Activated gamma-delta T cell treated with Interleukin-2 at 50 U/mL for 16 hours (primary cell): ENCODE measurements at regions not wholly inside any gene's neighbourhood (a gene's known extent, or its start where the extent isn't known, plus 50 kb on each side); places are given as distances from the start of the nearest gene placed in this dataset.
"Not testable (repeated sequence)": the region's sequence is repeated elsewhere in the genome, so short reads cannot be mapped to it uniquely, and the experiment has no call there.

Source experiments
- DNase-seq: peaks from one replicate; pipeline ENCODE4 v3.0.0-alpha.2; 2020

GRCh38 chr16:26510924-26511323 lies 555.8 kb upstream of the C16orf82 start:
- DNase-seq = no peak

GRCh38 chr16:26511463-26511862 lies 555.3 kb upstream of the C16orf82 start:
- DNase-seq = no peak

GRCh38 chr16:26521626-26522025 lies 545.1 kb upstream of the C16orf82 start:
- no peak for DNase-seq

DNA sequence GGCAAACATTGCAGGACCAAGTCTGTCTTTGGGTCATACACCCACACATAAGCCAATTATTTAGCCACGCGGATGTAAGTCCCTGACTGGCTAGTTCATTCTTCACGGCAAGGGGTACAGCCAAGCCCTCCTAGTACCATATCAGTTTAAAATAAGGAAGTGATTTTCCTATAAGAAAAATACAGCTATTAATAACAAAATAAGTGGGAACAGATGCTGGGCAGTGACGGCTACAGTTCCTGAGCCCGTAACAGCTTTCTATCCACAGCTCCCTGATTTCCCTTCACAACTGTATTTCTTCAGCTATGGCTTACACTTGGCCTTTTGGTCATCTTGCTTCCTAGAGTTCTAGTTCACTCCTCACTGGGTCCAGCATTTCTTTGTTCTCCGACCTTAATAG lies 542.4 kb upstream of the C16orf82 start:
- DNase-seq = no peak

- no peak for DNase-seq
Observed at GRCh38 chr16:26524846-26525245, 541.9 kb upstream of the C16orf82 start.

- DNase-seq = no peak
Observed at GRCh38 chr16:26525856-26526255, 540.9 kb upstream of the C16orf82 start.

- DNase-seq = no peak
Observed at GRCh38 chr16:26526633-26527032, 540.1 kb upstream of the C16orf82 start.

GRCh38 chr16:26530584-26531289 lies 536.0 kb upstream of the C16orf82 start:
- no peak for DNase-seq

GRCh38 chr16:26531290-26531730 lies 535.4 kb upstream of the C16orf82 start:
- DNase-seq = no peak

DNA sequence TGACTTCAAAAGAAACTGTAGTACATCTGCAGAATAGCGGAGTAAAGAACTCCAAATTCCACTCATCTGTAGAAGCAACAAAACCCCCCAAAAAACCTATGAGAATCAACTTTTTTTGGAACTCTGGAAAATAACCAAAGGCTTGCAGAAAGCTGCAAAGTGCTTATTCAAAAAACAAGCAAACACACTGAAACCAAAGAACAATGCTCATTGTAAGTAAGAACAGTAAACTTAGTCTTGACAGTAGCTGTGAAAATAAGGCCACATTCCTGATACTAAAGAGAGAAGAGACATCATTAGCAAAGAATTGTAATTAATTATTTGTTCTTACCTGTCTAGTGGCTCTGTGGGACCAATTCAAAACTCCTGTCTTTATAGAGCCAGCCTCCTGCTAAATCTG lies 534.3 kb upstream of the C16orf82 start:
- DNase-seq = no peak

GRCh38 chr16:26542198-26542597 lies 524.5 kb upstream of the C16orf82 start:
- DNase-seq = no peak

DNA sequence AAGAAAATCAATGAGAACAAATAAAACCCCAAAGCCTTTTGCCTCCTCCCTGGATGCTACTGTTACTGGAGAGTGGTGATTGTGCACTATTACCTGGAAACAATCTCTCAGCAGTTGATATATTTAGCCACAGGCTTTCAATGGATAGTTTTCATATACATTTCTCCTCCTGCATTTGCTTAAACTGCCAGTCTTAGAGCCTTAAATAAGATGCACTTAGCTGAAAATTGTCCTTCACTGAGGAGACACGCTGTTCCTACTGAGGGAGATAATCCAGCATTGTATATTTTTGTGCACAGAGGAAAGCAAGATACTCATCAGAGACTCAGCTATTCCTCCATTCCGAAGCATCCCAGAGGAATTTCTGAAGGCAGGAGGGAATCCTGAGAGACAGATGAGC lies 520.2 kb upstream of the C16orf82 start:
- DNase-seq = no peak

DNA sequence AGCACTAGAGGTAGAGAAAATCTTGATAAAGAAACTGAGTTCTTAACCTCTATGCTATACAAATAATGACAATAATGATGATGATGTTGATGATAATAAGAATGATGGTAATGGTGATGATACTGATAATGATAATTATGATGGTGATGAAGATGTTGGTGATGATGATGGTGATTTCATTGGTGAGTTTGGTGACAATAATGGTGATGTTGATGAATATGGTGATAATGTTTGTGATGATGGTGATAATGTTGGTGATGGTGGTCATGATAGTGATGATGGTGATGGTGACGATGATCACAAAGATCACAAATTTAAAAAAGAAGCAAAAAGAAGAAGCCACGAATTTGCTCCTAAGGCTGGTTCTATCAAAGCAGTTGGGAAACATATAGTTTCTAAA lies 519.0 kb upstream of the C16orf82 start:
- DNase-seq = no peak

DNA sequence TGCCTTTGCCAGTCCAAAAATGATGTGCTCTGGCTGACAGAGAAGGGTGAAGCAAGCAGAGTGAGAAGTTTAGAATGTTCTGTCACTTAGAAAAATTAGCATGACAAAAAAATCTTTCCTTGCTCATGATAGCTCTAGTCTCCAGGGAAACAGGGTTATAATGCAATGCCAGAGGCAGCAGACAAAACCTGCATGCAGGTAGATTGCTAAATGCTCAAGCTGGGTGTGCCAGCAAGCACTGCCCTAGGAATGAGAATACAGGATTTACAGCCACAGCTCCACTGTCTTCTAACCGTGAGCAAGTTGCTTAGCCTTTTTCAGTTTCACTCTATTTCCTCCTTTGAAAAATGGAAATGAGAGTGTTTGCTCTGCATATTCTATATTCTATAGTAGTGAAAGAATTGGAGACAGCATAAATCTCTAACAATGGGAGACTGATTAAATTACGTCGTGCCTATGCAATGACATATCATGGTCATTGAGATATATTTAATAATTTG lies 516.6 kb upstream of the C16orf82 start:
- no peak for DNase-seq

DNA sequence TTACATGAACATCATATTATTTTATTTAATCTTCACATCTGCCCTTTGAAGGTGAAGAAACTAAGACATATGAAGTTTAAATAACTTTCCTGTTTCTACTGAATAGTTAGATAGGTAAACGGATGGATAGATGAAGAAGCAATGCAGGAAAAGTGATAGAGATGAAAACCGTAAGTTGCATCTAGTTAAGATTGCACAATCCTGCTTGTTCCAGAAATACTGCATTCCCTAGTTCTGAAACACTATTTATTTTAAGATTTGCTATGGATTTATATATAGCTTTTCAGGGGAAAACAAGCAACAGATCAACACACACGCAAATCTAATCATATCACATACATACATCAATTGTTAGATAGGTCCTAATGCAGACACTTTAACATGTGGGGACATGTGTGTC lies 512.7 kb upstream of the C16orf82 start:
- no peak for DNase-seq

- no peak for DNase-seq
Observed at GRCh38 chr16:26561303-26561702, 505.4 kb upstream of the C16orf82 start.

DNA sequence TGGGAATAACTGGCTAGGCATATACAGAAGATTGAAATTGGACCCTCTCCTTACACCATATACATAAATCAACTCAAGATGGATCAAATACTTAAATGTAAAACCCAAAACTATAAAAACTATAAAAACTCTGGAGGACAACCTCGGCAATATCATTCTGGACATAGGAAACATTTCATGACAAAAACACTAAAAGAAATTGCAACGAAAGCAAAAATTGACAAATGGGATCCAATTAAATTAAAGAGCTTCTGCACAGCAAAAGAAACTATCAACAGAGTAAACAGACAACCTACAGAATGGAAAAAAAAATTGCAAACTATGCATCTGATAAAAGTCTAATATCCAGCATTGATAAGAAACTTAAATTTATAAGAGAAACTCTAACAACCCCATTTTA lies 503.7 kb upstream of the C16orf82 start:
- no peak for DNase-seq

- DNase-seq = no peak
Observed at GRCh38 chr16:26567356-26567755, 499.4 kb upstream of the C16orf82 start.

DNA sequence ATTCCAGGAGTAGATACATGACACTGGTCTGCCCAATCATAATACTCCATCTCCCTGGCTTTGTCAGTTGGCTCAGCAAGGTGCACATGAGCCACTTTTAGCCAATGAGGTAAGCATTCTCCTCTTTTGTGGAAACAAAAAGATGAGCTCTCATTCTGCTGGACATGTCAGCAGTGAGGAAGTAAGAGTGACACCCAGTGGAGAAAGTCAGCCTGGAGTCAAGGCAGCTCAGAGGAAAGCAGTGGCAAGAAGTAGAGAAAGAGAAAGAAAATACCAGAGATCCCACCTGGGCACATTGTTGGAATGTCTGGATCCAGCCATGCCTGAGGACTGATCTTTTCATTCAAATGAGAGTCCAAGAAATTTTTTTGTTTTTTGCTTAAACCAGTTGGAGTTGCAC lies 496.9 kb upstream of the C16orf82 start:
- no peak for DNase-seq

GRCh38 chr16:26578748-26579147 lies 488.0 kb upstream of the C16orf82 start:
- DNase-seq = no peak

DNA sequence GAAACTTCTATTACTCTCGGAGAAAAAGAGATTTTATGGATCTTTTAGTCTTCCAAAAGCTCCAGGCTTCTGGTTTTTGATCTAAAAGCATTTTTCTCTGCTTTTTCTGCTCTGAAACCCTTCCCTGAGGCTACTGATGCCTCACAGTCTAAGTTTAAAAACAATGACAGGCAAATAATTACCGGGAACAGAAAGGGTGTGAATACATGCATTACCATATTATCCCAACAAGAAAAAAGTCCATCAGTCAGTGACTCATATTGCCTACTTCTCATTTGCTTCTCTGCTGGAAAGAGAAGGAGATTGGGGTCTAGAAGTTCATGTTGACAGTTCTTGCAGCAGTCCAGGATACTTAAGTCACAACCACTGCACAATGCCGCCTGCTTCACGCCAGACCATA lies 482.9 kb upstream of the C16orf82 start:
- no peak for DNase-seq

DNA sequence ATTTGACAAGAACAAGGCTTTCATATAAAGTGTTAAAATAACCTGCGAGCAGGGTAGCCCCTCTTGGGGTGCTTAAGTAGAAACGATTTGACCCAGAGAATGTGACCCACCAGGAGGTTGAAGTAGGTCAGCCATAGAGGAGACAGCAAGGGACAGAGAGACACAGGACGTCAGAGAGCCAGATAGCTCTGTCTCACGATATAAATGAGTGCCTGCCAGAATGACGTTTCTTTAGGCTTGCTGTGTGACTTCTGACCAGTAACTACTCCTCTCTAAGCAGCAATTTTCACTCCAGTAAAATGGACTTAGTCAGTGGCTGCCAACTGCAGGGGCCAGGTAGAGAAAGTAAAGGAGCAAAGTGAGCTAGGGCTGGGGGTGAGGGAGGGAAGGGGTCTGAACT lies 473.0 kb upstream of the C16orf82 start:
- no peak for DNase-seq

DNA sequence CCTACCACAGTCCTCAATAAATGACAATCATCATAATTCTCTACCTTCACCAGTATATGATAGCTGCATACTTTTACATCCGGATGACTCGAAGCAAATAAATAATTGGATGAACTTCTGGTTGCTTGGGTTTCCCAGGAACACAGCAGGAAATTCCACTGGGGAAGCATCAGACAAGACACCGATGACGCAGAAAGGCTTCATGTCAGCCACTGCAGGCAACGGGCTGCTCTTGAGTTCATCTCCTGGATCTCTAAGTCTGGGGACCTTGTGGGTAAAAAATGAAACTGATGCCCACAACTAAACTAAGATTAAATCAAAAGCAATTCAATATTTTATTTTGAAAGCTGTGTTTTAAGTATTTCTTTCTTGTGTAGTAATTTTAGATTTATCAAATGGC lies 472.1 kb upstream of the C16orf82 start:
- no peak for DNase-seq

DNA sequence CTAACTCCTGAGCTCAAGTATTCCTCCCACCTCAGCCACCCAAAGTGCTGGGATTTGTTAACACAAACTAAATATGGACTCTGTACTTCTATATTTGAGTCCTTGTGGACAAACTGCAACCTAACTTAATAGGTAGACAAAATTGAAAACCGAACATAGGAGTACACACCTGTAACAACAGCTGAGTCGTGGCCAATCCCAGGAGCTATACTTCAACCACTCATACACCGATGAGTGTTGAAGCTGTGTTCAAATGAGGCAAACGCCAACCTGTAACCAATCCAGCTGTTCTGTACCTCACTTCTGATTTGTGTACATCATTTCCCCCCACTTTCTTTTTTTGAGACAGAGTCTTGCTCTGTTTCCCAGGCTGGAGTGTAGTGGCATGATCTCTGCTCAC lies 471.5 kb upstream of the C16orf82 start:
- no peak for DNase-seq

DNA sequence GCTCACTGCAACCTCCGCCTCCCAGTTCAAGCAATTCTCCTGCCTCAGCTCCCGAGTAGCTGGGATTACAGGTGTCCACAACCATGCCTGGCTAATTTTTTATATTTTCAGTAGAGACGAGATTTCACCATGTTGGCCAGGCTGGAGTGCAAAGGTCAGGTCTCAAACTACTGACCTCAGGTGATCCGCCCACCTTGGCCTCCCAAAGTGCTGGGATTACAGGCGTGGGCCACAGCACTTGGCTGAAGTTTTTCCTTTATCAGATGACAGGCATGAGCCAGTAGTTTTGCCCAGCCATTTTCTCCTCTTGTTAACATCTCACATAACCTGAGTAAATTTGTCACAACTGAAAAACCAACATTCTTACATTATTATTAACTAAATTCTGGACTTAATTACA lies 470.7 kb upstream of the C16orf82 start:
- not testable (repeated sequence) for DNase-seq
